K562 (cell line): ENCODE measurements at regions not wholly inside any gene's neighbourhood (a gene's known extent, or its start where the extent isn't known, plus 50 kb on each side); places are given as distances from the start of the nearest gene placed in this dataset.

Experiments
- ATAC-seq: fragments of 200-7000 bp; cut with Tn5 transposase; 3 replicates; pipeline ENCODE4 v1.9.1; 2020; ENCODE audit warnings: moderate library complexity
- BruUV-seq: library from RNA; stranded (reverse); fragments of 400-500 nt; replicated peaks from 2 replicates; lab custom pipeline; 2021; lab: Mats Ljungman, UMichigan
- CTCF ChIA-PET: fragments of 300-600 bp; formaldehyde crosslinking; extraction: SDS; loops from one replicate; lab custom pipeline; 2021; ENCODE audit warnings: low intra/inter-chr PET ratio; lab: Yijun Ruan, JAX
- POLR2A ChIA-PET: fragments of 300-600, 350-650 bp; sonication (Branson Sonifier 250); formaldehyde crosslinking; extraction: SDS; loops from one replicate; lab custom pipeline; 2021; ENCODE audit warnings: antibody characterized with exemption, inconsistent platforms; lab: Yijun Ruan, JAX
- DNase-seq, 4 experiments: peaks; one replicate each; pipeline versions ENCODE4 v3.0.0 to v3.0.0-alpha.2; 2011 to 2018; ENCODE audit warnings: low spot score in 3 of 4, mixed read lengths in 3 of 4; ENCODE audit errors: extremely low read depth in 1 of 4
- FAIRE-seq: peaks from 2 replicates; lab custom pipeline; 2011; peaks lifted over from hg19 to GRCh38; lab: Jason Lieb, UNC
- H2AFZ ChIP-seq: 2 replicates; pipeline ENCODE4 v1.6.0; 2011; ENCODE audit warnings: low read depth, low read length, control low read depth, inconsistent platforms
- H3K27ac ChIP-seq: fragments of 200-600 bp; 3 replicates; pipeline ENCODE4 v1.8.0; 2011; ENCODE audit warnings: low read depth, mild to moderate bottlenecking, control low read depth, inconsistent platforms, low read length, moderate library complexity, mixed read lengths; ENCODE audit errors: extremely low read depth
- H3K27me3 ChIP-seq, 2 experiments: fragments of 300-600 bp in 1 of 2; 2 replicates in 1 of 2; 3 replicates in 1 of 2; pipeline versions ENCODE4 v1.6.0 to v1.8.0; 2011; ENCODE audit warnings: inconsistent platforms in 2 of 2, low read length in 2 of 2, mild to moderate bottlenecking in 1 of 2, mixed read lengths in 1 of 2, moderate library complexity in 1 of 2; ENCODE audit not compliant: control insufficient read depth in 2 of 2, insufficient read depth in 2 of 2
- H3K36me3 ChIP-seq: fragments of 300-600 bp; 3 replicates; pipeline ENCODE4 v1.8.0; 2011; ENCODE audit warnings: mild to moderate bottlenecking, low read length, inconsistent platforms; ENCODE audit not compliant: control insufficient read depth, insufficient read depth
- H3K4me1 ChIP-seq, 2 experiments: fragments of 200-600 bp in 1 of 2; replicated peaks in 1 of 2; 2 replicates in 1 of 2; 3 replicates in 1 of 2; pipeline versions ENCODE4 v1.5.1 to v1.8.0; 2011; ENCODE audit warnings: inconsistent platforms in 2 of 2, low read length in 2 of 2, mild to moderate bottlenecking in 1 of 2, mixed read lengths in 1 of 2, moderate library complexity in 1 of 2; ENCODE audit not compliant: control insufficient read depth in 2 of 2, insufficient read depth in 2 of 2
- H3K4me2 ChIP-seq: 2 replicates; pipeline ENCODE4 v1.6.1; 2011; ENCODE audit warnings: low read length, control low read depth, inconsistent platforms, mixed read lengths; ENCODE audit not compliant: insufficient read depth
- H3K4me3 ChIP-seq: fragments of 200-600 bp; sonication (generic), shearing (Covaris generic); 2 replicates; pipeline ENCODE4 v1.5.1; 2016; ENCODE audit warnings: control low read depth, inconsistent platforms
- H3K79me2 ChIP-seq: fragments of 200-600 bp; 3 replicates; pipeline ENCODE4 v1.8.0; 2011; ENCODE audit warnings: low read length, inconsistent platforms; ENCODE audit not compliant: control insufficient read depth, insufficient read depth
- H3K9ac ChIP-seq, 2 experiments: 2 replicates each; pipeline versions ENCODE4 v1.6.0 to v1.6.1; 2011; ENCODE audit warnings: low read depth in 2 of 2, low read length in 2 of 2, control low read depth in 1 of 2, inconsistent platforms in 1 of 2, mild to moderate bottlenecking in 1 of 2, mixed read lengths in 1 of 2; ENCODE audit not compliant: insufficient read depth in 1 of 2
- H3K9me1 ChIP-seq: one replicate; pipeline ENCODE4 v1.6.0; 2011; ENCODE audit warnings: inconsistent platforms, mild to moderate bottlenecking, low read length, moderate library complexity; ENCODE audit not compliant: control insufficient read depth, insufficient read depth
- H3K9me3 ChIP-seq: replicated peaks from 2 replicates; pipeline ENCODE4 v1.5.1; 2011; ENCODE audit warnings: low read depth, low read length, inconsistent platforms; ENCODE audit not compliant: control insufficient read depth, insufficient read depth
- H4K20me1 ChIP-seq: replicated peaks from 2 replicates; pipeline ENCODE4 v1.6.1; 2011; ENCODE audit warnings: low read length, inconsistent platforms, mixed read lengths; ENCODE audit not compliant: control insufficient read depth, insufficient read depth
- C11orf30 ChIP-seq: fragments of 450-650 bp; IDR thresholded peaks from 2 replicates; pipeline ENCODE4 v1.6.1; 2016; ENCODE audit warnings: low read depth, mild to moderate bottlenecking
- CTBP1 ChIP-seq: fragments of 450-650 bp; IDR thresholded peaks from 2 replicates; pipeline ENCODE4 v1.6.1; 2016; ENCODE audit warnings: borderline replicate concordance
- CUX1 ChIP-seq: fragments of 200-800 bp; sonication (Bioruptor generic); IDR thresholded peaks from 2 replicates; pipeline ENCODE4 v1.6.1; 2016; ENCODE audit warnings: missing genetic modification characterization, missing compliant biosample characterization
- HBP1 ChIP-seq: fragments of 450-650 bp; formaldehyde crosslinking; IDR thresholded peaks from 2 replicates; pipeline ENCODE4 v1.4.0; 2022; ENCODE audit warnings: missing genetic modification characterization
- ILK ChIP-seq: fragments of 450-650 bp; IDR thresholded peaks from 2 replicates; pipeline ENCODE4 v1.6.1; 2016; ENCODE audit warnings: missing genetic modification characterization, low read depth, mild to moderate bottlenecking, missing compliant biosample characterization, moderate library complexity, borderline replicate concordance
- LEF1 ChIP-seq: fragments of 450-650 bp; IDR thresholded peaks from 2 replicates; pipeline ENCODE4 v1.6.1; 2016; ENCODE audit warnings: mild to moderate bottlenecking
- SREBF1 ChIP-seq: fragments of 150-350 bp; IDR thresholded peaks from 2 replicates; pipeline ENCODE4 v1.6.1; 2014; ENCODE audit warnings: antibody characterized with exemption, low read depth, low read length, borderline replicate concordance
- TCF3 ChIP-seq: sonication (generic); formaldehyde crosslinking; IDR thresholded peaks from 2 replicates; pipeline ENCODE4 v1.4.0; 2020; ENCODE audit warnings: mild to moderate bottlenecking, missing genetic modification reagents
- ZBED1 ChIP-seq: IDR thresholded peaks from 2 replicates; pipeline ENCODE4 v1.6.1; 2014
- ZNF224 ChIP-seq: sonication (generic); formaldehyde crosslinking; IDR thresholded peaks from 2 replicates; pipeline ENCODE4 v1.8.0; 2022; ENCODE audit warnings: mild to moderate bottlenecking, missing genetic modification reagents
- ZNF354B ChIP-seq: fragments of 250-450 bp; sonication (Bioruptor Pico); IDR thresholded peaks from 2 replicates; pipeline ENCODE4 v1.4.0; 2020
- WGBS: fragments of 100-300 bp; shearing (Covaris generic); methylation state at CpG from one replicate; pipeline ENCODE4 v1.1.6; 2016; ENCODE audit warnings: low coverage, mixed read lengths; ENCODE audit not compliant: insufficient coverage; ENCODE audit errors: missing lambda C conversion rate; 5-methylcytosine and 5-hydroxymethylcytosine counted together
- in situ Hi-C: fragments of 300-500 bp; cut with MboI; formaldehyde crosslinking; loops from 4 replicates; pipeline ENCODE4 v1.15.0; 2018; ENCODE audit warnings: inconsistent platforms, mixed read lengths
- intact Hi-C: fragments of 100-400 bp; cut with micrococcal nuclease; formaldehyde crosslinking; loops from 2 replicates; pipeline ENCODE4 v1.14.2; 2022
- TF ChIP-seq, protein P1 (sequence below): sonication (generic); formaldehyde crosslinking; IDR thresholded peaks from 2 replicates; pipeline ENCODE4 v1.8.1; 2023; ENCODE audit warnings: mild to moderate bottlenecking, missing genetic modification reagents, moderate library complexity
- TF ChIP-seq, protein P2 (sequence below): fragments of 450-650 bp; formaldehyde crosslinking; IDR thresholded peaks from 2 replicates; pipeline ENCODE4 v1.4.0; 2022; ENCODE audit warnings: mild to moderate bottlenecking, moderate library complexity

- Histone ChIP-seq H3K27me3 (no peaks in the 10 kb centered on the region), H3K4me2 (no peak overlapping the region), H3K36me3 (no peaks in the 10 kb centered on the region), H2AFZ (no peak overlapping the region), H3K4me1 (no peaks in the 10 kb centered on the region), H3K9me1 (no peaks in the 10 kb centered on the region), H3K27ac (no peak overlapping the region), H4K20me1 (no peaks in the 10 kb centered on the region), H3K9ac (no peak overlapping the region), H3K4me3 (no peak overlapping the region), H3K79me2 (no peaks in the 10 kb centered on the region), H3K9me3 (no peaks in the 10 kb centered on the region)
- in situ Hi-C loops (no loop called here), intact Hi-C loops (no loop called here)
- ChIA-PET POLR2A (interaction anchor here (0.8 kb wide), 1 partner anchor 9 kb away, joined by 3 read pairs; no protein-coding TSS in a partner anchor), CTCF (no interaction called here)
- ATAC-seq (no peak), FAIRE-seq (no peak), DNase-seq (no peak)
- WGBS = 2% methylated on average over 9 of the region's 9 CpGs
- BruUV-seq = no TSS peak
- TF ChIP-seq CUX1 (CRISPR knock-in tag) (no peak), TCF3 (CRISPR knock-in tag) (no peak), LEF1 (no peak), CTBP1 (no peak), ZBED1 (no peak), C11orf30 (no peak), SREBF1 (no peak), HBP1 (CRISPR knock-in tag) (no peak), ZNF224 (no peak), ILK (tag) (no peak), ZNF354B (CRISPR knock-in tag) (no peak)
- TF ChIP-seq, protein P1, sequence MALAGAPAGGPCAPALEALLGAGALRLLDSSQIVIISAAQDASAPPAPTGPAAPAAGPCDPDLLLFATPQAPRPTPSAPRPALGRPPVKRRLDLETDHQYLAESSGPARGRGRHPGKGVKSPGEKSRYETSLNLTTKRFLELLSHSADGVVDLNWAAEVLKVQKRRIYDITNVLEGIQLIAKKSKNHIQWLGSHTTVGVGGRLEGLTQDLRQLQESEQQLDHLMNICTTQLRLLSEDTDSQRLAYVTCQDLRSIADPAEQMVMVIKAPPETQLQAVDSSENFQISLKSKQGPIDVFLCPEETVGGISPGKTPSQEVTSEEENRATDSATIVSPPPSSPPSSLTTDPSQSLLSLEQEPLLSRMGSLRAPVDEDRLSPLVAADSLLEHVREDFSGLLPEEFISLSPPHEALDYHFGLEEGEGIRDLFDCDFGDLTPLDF = no peak
- TF ChIP-seq, protein P2, sequence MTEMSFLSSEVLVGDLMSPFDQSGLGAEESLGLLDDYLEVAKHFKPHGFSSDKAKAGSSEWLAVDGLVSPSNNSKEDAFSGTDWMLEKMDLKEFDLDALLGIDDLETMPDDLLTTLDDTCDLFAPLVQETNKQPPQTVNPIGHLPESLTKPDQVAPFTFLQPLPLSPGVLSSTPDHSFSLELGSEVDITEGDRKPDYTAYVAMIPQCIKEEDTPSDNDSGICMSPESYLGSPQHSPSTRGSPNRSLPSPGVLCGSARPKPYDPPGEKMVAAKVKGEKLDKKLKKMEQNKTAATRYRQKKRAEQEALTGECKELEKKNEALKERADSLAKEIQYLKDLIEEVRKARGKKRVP (CRISPR knock-in tag) = no peak
Measured at GRCh38 chr12:126843915-126844669, 1422.9 kb upstream of the TMEM132C start.
